AG04450 (cell line): ENCODE measurements at regions not wholly inside any gene's neighbourhood (a gene's known extent, or its start where the extent isn't known, plus 50 kb on each side); places are given as distances from the start of the nearest gene placed in this dataset.

ENCODE experiments used
- CTCF ChIA-PET: fragments of 300-600, 350-600 bp; formaldehyde crosslinking; extraction: SDS; loops from one replicate; lab custom pipeline; 2022; ENCODE audit warnings: antibody characterized with exemption, inconsistent platforms; lab: Charles Lee
- POLR2A ChIA-PET: fragments of 350-600 bp; formaldehyde crosslinking; extraction: SDS; loops from one replicate; lab custom pipeline; 2021; ENCODE audit warnings: antibody characterized with exemption, inconsistent platforms; lab: Yijun Ruan, JAX
- DNase-seq: peaks from one replicate; pipeline ENCODE4 v3.0.0-alpha.2; 2011; ENCODE audit warnings: low read depth, low spot score
- H3K27ac ChIP-seq: one replicate; pipeline ENCODE4 v1.5.1; 2012; ENCODE audit warnings: low read depth, low read length, control low read depth
- H3K27me3 ChIP-seq: one replicate; pipeline ENCODE4 v1.6.0; 2012; ENCODE audit warnings: low read length; ENCODE audit not compliant: control insufficient read depth, insufficient read depth
- H3K4me3 ChIP-seq: 2 replicates; pipeline ENCODE4 v1.5.1; 2011; ENCODE audit warnings: mild to moderate bottlenecking, low read depth, low read length, control low read depth
- H3K9me3 ChIP-seq: 2 replicates; pipeline ENCODE4 v1.5.1; 2012; ENCODE audit warnings: low read length; ENCODE audit not compliant: control insufficient read depth, insufficient read depth
- CTCF ChIP-seq: IDR thresholded peaks from 2 replicates; pipeline ENCODE4 v1.5.1; 2011; ENCODE audit warnings: low read depth, low read length, control low read depth, inconsistent platforms

DNA sequence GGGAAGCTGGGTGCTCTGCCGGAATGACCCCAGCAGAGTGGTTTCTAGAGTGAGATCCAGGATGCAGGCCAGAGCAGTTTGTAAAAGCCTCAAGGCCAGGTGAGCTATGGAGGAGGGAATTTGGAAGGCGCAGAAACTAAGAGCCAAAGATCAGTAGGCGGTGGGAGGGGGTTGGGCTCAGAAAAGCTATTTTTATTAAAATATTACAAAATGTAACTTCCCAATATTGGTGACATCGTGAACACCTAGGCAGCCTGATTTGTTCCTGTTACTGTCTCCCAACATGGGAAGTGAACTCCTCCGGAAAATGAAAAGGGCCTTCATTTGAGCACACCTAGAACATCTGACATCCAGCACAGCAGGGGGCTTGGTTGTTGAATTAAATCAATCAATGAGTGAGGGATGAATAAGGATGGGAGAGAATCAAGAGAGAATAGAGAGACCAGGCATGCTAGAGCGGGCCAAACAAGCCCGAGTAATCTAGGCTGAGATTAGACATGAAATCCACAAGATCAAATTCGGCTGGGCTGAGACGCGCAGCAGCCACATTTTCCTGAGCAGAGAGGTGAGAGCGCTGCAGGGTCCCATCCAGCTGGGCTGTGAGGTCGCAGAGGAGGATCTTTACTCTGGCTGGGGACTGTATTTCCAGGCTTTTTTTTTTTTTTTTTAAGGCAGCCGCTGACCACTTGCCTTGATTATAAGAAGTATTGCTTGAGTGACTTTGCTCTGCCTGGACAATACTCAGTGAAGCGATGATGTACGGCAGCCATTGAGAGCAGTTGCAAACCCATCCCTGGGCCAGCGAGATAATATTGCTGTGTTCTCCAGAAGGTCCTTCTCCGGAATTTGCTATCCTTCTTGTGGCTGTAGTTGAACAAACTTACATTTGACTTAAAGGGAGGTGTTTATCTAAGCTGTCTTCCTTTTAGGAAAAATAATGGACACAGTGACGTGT is 178.0 kb upstream of the KL start:
- no peak for DNase-seq
- Histone ChIP-seq H3K27ac (no peak overlapping the region), H3K27me3 (no peaks in the 10 kb centered on the region), H3K4me3 (no peak overlapping the region), H3K9me3 (peaks cover 4% of the 10 kb centered on the region)
- TF ChIP-seq CTCF: no peak
- POLR2A ChIA-PET: interaction anchor here (0.7 kb wide), 1 partner anchor 39 kb away, joined by 3 read pairs; no protein-coding TSS in a partner anchor
- CTCF ChIA-PET: interaction anchor here (0.7 kb wide), 1 partner anchor 8 kb away, joined by 5 read pairs; no protein-coding TSS in a partner anchor

DNA sequence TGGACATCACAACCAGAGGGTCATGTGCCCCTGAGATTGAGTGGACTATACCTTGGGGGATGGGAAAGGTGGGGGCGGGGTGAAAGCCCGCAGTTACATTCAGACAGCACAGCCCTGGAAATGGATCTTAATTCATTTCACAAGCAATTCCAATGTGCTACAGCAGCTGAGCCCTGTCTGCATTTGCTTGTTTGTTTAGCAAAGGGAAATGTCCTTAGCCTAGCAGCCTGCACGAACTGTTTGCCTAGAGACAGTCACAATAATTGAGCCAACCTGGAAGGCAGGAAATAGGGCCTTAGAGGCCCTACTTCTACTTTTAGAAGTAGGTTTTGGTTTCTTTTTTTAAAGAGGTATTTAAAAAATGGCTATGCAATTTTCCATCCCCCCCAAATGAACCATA is 177.3 kb upstream of the KL start:
- no peaks in the 10 kb centered on the region for H3K27me3 ChIP-seq
- H3K9me3 ChIP-seq: peaks cover 4% of the 10 kb centered on the region
- ChIA-PET CTCF (interaction anchor here (0.7 kb wide), 1 partner anchor 9 kb away, joined by 5 read pairs; no protein-coding TSS in a partner anchor), POLR2A (interaction anchor here (0.6 to 0.7 kb wide), 3 partner anchors 40 to 283 kb away, joined by 3 read pairs; no protein-coding TSS in a partner anchor)
- no peak overlapping the region for H3K27ac ChIP-seq
- no peak for DNase-seq
- H3K4me3 ChIP-seq: no peak overlapping the region
- TF ChIP-seq CTCF: no peak

DNA sequence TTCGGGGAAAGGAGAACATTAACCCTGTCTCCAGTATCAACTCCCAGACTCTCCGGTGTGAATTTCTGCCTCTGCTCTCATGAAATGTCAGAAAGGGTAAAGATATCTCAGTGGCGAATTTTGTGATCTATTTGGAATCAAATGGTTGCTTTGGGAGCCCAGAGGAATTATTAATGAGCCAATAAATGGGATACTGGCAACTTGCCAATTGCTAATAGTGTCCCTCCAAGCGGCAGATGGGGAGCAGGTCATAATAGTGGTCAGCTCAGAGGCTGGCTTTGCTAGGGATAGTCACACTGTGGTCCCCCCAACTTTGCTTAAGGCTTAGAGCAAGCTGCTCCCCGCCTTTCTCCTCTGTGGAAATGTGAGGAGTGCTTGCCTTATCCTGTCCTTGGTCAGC is 176.1 kb upstream of the KL start:
- no peak overlapping the region for H3K4me3 ChIP-seq
- H3K27ac ChIP-seq: no peak overlapping the region
- no peaks in the 10 kb centered on the region for H3K27me3 ChIP-seq
- TF ChIP-seq CTCF: no peak
- H3K9me3 ChIP-seq: peaks cover 4% of the 10 kb centered on the region
- no peak for DNase-seq
- ChIA-PET CTCF (interaction anchor here (0.5 kb wide), 1 partner anchor 11 kb away, joined by 3 read pairs; no protein-coding TSS in a partner anchor), POLR2A (no interaction called here)

- Histone ChIP-seq H3K4me3 (no peak overlapping the region), H3K27me3 (no peaks in the 10 kb centered on the region), H3K9me3 (peaks cover 4% of the 10 kb centered on the region), H3K27ac (no peak overlapping the region)
- no peak for TF ChIP-seq CTCF
- POLR2A ChIA-PET: no interaction called here
- CTCF ChIA-PET: no interaction called here
- DNase-seq: no peak
Measured at GRCh38 chr13:32840989-32841713, 175.1 kb upstream of the KL start.
